ENCODE measurements at regions not wholly inside any gene's neighbourhood (a gene's known extent, or its start where the extent isn't known, plus 50 kb on each side); places are given as distances from the start of the nearest gene placed in this dataset.

DNA sequence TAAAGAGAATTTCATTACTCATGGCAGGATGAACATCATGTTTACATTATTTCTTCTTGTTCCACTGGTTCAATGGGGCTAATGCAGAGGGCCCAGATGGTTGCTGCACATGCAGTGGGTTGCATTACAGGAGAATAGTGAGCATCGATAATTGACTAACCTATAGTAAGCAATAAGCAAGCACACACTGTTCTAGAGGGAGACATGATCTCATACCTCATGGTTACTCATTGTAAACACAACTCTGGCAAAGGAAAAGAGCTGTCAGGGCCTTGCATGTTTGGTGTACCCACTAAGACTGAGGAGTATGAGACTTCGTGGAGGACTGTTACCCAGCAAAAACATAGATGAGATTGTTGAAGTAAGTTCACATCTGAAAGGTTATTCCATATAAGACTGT, 885.6 kb upstream of the VRK2 start (continued):
- no peak for TF ChIP-seq ZSCAN22 (CRISPR knock-in tag; IDR thresholded peaks at IDR 0.05)
- TF ChIP-seq FOXP1 (IDR thresholded peaks at IDR 0.05), result no peak
- no peak for TF ChIP-seq FOXP1 (CRISPR knock-in tag; IDR thresholded peaks at IDR 0.05)
- TF ChIP-seq ZNF772 (CRISPR knock-in tag; IDR thresholded peaks at IDR 0.05), result no peak
- TF ChIP-seq ZNF766 (CRISPR knock-in tag; IDR thresholded peaks at IDR 0.05; ENCODE audit: borderline replicate concordance), result no peak

DNA sequence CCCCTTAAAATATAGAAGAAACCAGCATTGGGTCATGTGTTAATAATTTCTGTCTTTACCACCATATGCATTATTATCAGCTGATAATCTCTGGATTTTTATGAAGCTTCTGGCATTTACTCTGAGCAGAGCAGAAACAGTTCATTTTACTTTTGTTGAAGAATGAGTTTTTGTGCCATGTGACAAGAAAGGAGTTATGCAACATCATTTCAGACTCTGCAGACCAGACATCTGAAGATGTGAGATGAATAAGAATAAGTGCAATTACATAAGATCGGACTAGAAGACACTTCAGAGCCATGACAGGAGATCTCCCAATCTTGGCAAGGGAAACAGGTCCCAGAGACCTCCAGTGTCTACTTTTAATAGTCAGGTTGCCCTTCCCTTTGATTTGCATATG, 869.4 kb upstream of the VRK2 start:
- CTCF ChIA-PET (ENCODE audit: low intra/inter-chr PET ratio, low total read pairs), result no interaction called here
- intact Hi-C loops (cut with micrococcal nuclease; ENCODE audit: unreplicated experiment), result no loop called here

More for the DNA sequence above, 869.4 kb upstream of the VRK2 start:
- no TSS peak for BruUV-seq (replicated peaks)
- in situ Hi-C loops (cut with HindIII; ENCODE audit: extremely low pct_ligation_motif_present, low pct_unique_long_range_greater_than_20kb), result no loop called here
- POLR2A ChIA-PET, result no interaction called here
- H3K4me1 ChIP-seq (ENCODE audit: insufficient read depth, low read length), result no peaks in the 10 kb centered on the region
- 0% methylated on average over 1 of the region's 1 CpG for WGBS (ENCODE audit: low lambda C conversion rate)
- no peak for TF ChIP-seq SOX13 (IDR thresholded peaks at IDR 0.05)
- TF ChIP-seq SOX13 (CRISPR knock-in tag; conservative IDR thresholded peaks at IDR 0.05 in 1 of 2, IDR thresholded peaks at IDR 0.05 in 1 of 2), result no peak
- TF ChIP-seq RBM22 (optimal IDR thresholded peaks at IDR 0.05; ENCODE audit: low read length), result no peak
- TF ChIP-seq ZNF354B (CRISPR knock-in tag; IDR thresholded peaks at IDR 0.05), result no peak
- TF ChIP-seq DPF2 (CRISPR knock-in tag; IDR thresholded peaks at IDR 0.05; ENCODE audit: borderline replicate concordance, low read depth), result no peak
- TF ChIP-seq ZIK1 (CRISPR knock-in tag; IDR thresholded peaks at IDR 0.05; ENCODE audit: borderline replicate concordance, low read depth), result no peak
- TF ChIP-seq HMG20B (CRISPR knock-in tag; conservative IDR thresholded peaks at IDR 0.05), result no peak
- TF ChIP-seq, protein P1, sequence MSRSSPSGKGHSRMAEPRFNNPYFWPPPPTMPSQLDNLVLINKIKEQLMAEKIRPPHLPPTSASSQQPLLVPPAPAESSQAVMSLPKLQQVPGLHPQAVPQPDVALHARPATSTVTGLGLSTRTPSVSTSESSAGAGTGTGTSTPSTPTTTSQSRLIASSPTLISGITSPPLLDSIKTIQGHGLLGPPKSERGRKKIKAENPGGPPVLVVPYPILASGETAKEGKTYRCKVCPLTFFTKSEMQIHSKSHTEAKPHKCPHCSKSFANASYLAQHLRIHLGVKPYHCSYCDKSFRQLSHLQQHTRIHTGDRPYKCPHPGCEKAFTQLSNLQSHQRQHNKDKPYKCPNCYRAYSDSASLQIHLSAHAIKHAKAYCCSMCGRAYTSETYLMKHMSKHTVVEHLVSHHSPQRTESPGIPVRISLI (CRISPR knock-in tag; IDR thresholded peaks at IDR 0.05; ENCODE audit: borderline replicate concordance), result no peak
- TF ChIP-seq KLF12 (CRISPR knock-in tag; IDR thresholded peaks at IDR 0.05; ENCODE audit: borderline replicate concordance), result no peak
- no peak for TF ChIP-seq SP2 (CRISPR knock-in tag; IDR thresholded peaks at IDR 0.05)
- no peak for TF ChIP-seq ZNF350 (CRISPR knock-in tag; IDR thresholded peaks at IDR 0.05; ENCODE audit: borderline replicate concordance, low read depth)
- TF ChIP-seq MAFK (conservative IDR thresholded peaks at IDR 0.05 in 1 of 2, IDR thresholded peaks at IDR 0.05 in 1 of 2; ENCODE audit: low read length in 2 of 2), result no peak
- TF ChIP-seq ZBTB3 (CRISPR knock-in tag; IDR thresholded peaks at IDR 0.05; ENCODE audit: borderline replicate concordance, low read depth), result no peak
- TF ChIP-seq, protein P2, sequence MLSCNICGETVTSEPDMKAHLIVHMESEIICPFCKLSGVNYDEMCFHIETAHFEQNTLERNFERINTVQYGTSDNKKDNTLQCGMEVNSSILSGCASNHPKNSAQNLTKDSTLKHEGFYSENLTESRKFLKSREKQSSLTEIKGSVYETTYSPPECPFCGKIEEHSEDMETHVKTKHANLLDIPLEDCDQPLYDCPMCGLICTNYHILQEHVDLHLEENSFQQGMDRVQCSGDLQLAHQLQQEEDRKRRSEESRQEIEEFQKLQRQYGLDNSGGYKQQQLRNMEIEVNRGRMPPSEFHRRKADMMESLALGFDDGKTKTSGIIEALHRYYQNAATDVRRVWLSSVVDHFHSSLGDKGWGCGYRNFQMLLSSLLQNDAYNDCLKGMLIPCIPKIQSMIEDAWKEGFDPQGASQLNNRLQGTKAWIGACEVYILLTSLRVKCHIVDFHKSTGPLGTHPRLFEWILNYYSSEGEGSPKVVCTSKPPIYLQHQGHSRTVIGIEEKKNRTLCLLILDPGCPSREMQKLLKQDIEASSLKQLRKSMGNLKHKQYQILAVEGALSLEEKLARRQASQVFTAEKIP (CRISPR knock-in tag; IDR thresholded peaks at IDR 0.05; ENCODE audit: borderline replicate concordance), result no peak
- no peak for TF ChIP-seq PHF21A (CRISPR knock-in tag; IDR thresholded peaks at IDR 0.05)
- TF ChIP-seq ZNF607 (CRISPR knock-in tag; IDR thresholded peaks at IDR 0.05; ENCODE audit: borderline replicate concordance), result no peak
- no peak for TF ChIP-seq NR2F6 (IDR thresholded peaks at IDR 0.05)
- TF ChIP-seq NR2F6 (CRISPR knock-in tag; IDR thresholded peaks at IDR 0.05), result no peak
- H3K27ac ChIP-seq (ENCODE audit: extremely low read length, insufficient read depth, low read length), result no peak overlapping the region
- H3K36me3 ChIP-seq (replicated peaks in 1 of 2; ENCODE audit: control insufficient read depth in 1 of 2, insufficient read depth in 2 of 2, low read length in 2 of 2), result no peaks in the 10 kb centered on the region
- no peak overlapping the region for H3K4me3 ChIP-seq (replicated peaks in 1 of 3; ENCODE audit: insufficient read depth in 1 of 3, low read depth in 2 of 3, low read length in 3 of 3)
- no peaks in the 10 kb centered on the region for H4K20me1 ChIP-seq (ENCODE audit: insufficient read depth, low read length)
- H3K27me3 ChIP-seq (ENCODE audit: control insufficient read depth in 1 of 2, insufficient read depth in 2 of 2, low read length in 2 of 2), result no peaks in the 10 kb centered on the region
- no peak overlapping the region for H2AFZ ChIP-seq (ENCODE audit: low read length)
- DNase-seq (ENCODE audit: low spot score) (no peak), ATAC-seq (no peak), FAIRE-seq (no peak)
- H3K9ac ChIP-seq (ENCODE audit: insufficient read depth, low read depth, low read length), result no peak overlapping the region
- H3K79me2 ChIP-seq (ENCODE audit: insufficient read depth, low read length), result no peaks in the 10 kb centered on the region
- H3K4me2 ChIP-seq (ENCODE audit: low read depth, low read length), result no peak overlapping the region
- peaks cover 37% of the 10 kb centered on the region for H3K9me3 ChIP-seq (ENCODE audit: low read length)
